ENCODE measurements at regions not wholly inside any gene's neighbourhood (a gene's known extent, or its start where the extent isn't known, plus 50 kb on each side); places are given as distances from the start of the nearest gene placed in this dataset.
A peak's percentile ranks its signal among the peaks of the same experiment; 100 is the strongest.

GRCh38 chr6:159118924-159119323, 50.3 kb upstream of the FNDC1 start:
- Histone ChIP-seq H3K27me3 (ENCODE audit: control insufficient read depth, insufficient read depth, low read length) (no peaks in the 10 kb centered on the region), H3K4me3 (ENCODE audit: low read length) (no peak overlapping the region), H3K4me1 (ENCODE audit: control insufficient read depth, insufficient read depth, low read length) (no peaks in the 10 kb centered on the region), H3K9ac (ENCODE audit: low read length) (no peak overlapping the region), H3K36me3 (ENCODE audit: control insufficient read depth, insufficient read depth, low read length) (no peaks in the 10 kb centered on the region), H3K9me3 (ENCODE audit: control insufficient read depth, low read length) (no peaks in the 10 kb centered on the region)

- no peak overlapping the region for H3K4me3 ChIP-seq (ENCODE audit: low read length)
- H3K4me1 ChIP-seq (ENCODE audit: control insufficient read depth, insufficient read depth, low read length), result no peaks in the 10 kb centered on the region
- no peaks in the 10 kb centered on the region for H3K27me3 ChIP-seq (ENCODE audit: control insufficient read depth, insufficient read depth, low read length)
- H3K9ac ChIP-seq (ENCODE audit: low read length), result no peak overlapping the region
- H3K36me3 ChIP-seq (ENCODE audit: control insufficient read depth, insufficient read depth, low read length), result no peaks in the 10 kb centered on the region
- H3K9me3 ChIP-seq (ENCODE audit: control insufficient read depth, low read length), result no peaks in the 10 kb centered on the region
Observed at GRCh38 chr6:159117563-159117962, 51.6 kb upstream of the FNDC1 start.

- no peak overlapping the region for H3K9ac ChIP-seq (ENCODE audit: low read length)
- H3K9me3 ChIP-seq (ENCODE audit: control insufficient read depth, low read length), result no peaks in the 10 kb centered on the region
- no peak overlapping the region for H3K4me3 ChIP-seq (ENCODE audit: low read length)
- no peaks in the 10 kb centered on the region for H3K4me1 ChIP-seq (ENCODE audit: control insufficient read depth, insufficient read depth, low read length)
- no peaks in the 10 kb centered on the region for H3K36me3 ChIP-seq (ENCODE audit: control insufficient read depth, insufficient read depth, low read length)
- no peaks in the 10 kb centered on the region for H3K27me3 ChIP-seq (ENCODE audit: control insufficient read depth, insufficient read depth, low read length)
Observed at GRCh38 chr6:159117046-159117445, 52.2 kb upstream of the FNDC1 start.

GRCh38 chr6:159116343-159116742, 52.9 kb upstream of the FNDC1 start:
- H3K9ac ChIP-seq (ENCODE audit: low read length), result no peak overlapping the region
- H3K9me3 ChIP-seq (ENCODE audit: control insufficient read depth, low read length), result no peaks in the 10 kb centered on the region
- H3K36me3 ChIP-seq (ENCODE audit: control insufficient read depth, insufficient read depth, low read length), result no peaks in the 10 kb centered on the region
- H3K4me1 ChIP-seq (ENCODE audit: control insufficient read depth, insufficient read depth, low read length), result no peaks in the 10 kb centered on the region
- H3K4me3 ChIP-seq (ENCODE audit: low read length), result no peak overlapping the region
- H3K27me3 ChIP-seq (ENCODE audit: control insufficient read depth, insufficient read depth, low read length), result no peaks in the 10 kb centered on the region

GRCh38 chr6:159114569-159114968, 54.6 kb upstream of the FNDC1 start:
- peaks cover 8% of the 10 kb centered on the region for H3K4me1 ChIP-seq (ENCODE audit: control insufficient read depth, insufficient read depth, low read length)

GRCh38 chr6:159113223-159113622, 56.0 kb upstream of the FNDC1 start:
- H3K36me3 ChIP-seq (ENCODE audit: control insufficient read depth, insufficient read depth, low read length), result no peaks in the 10 kb centered on the region
- no peaks in the 10 kb centered on the region for H3K27me3 ChIP-seq (ENCODE audit: control insufficient read depth, insufficient read depth, low read length)
- no peak overlapping the region for H3K4me3 ChIP-seq (ENCODE audit: low read length)
- no peaks in the 10 kb centered on the region for H3K9me3 ChIP-seq (ENCODE audit: control insufficient read depth, low read length)
- H3K9ac ChIP-seq (ENCODE audit: low read length), result no peak overlapping the region
- H3K4me1 ChIP-seq (ENCODE audit: control insufficient read depth, insufficient read depth, low read length), result peaks cover 9% of the 10 kb centered on the region

More at GRCh38 chr6:159114569-159114968, 54.6 kb upstream of the FNDC1 start:
- Histone ChIP-seq H3K9ac (ENCODE audit: low read length) (no peak overlapping the region), H3K9me3 (ENCODE audit: control insufficient read depth, low read length) (no peaks in the 10 kb centered on the region), H3K36me3 (ENCODE audit: control insufficient read depth, insufficient read depth, low read length) (no peaks in the 10 kb centered on the region), H3K4me3 (ENCODE audit: low read length) (no peak overlapping the region), H3K27me3 (ENCODE audit: control insufficient read depth, insufficient read depth, low read length) (no peaks in the 10 kb centered on the region)

GRCh38 chr6:159112714-159113113, 56.5 kb upstream of the FNDC1 start:
- H3K9me3 ChIP-seq (ENCODE audit: control insufficient read depth, low read length), result no peaks in the 10 kb centered on the region
- H3K27me3 ChIP-seq (ENCODE audit: control insufficient read depth, insufficient read depth, low read length), result no peaks in the 10 kb centered on the region
- no peak overlapping the region for H3K9ac ChIP-seq (ENCODE audit: low read length)
- H3K4me1 ChIP-seq (ENCODE audit: control insufficient read depth, insufficient read depth, low read length), result peaks cover 9% of the 10 kb centered on the region
- no peaks in the 10 kb centered on the region for H3K36me3 ChIP-seq (ENCODE audit: control insufficient read depth, insufficient read depth, low read length)
- no peak overlapping the region for H3K4me3 ChIP-seq (ENCODE audit: low read length)

- H3K4me1 ChIP-seq (ENCODE audit: control insufficient read depth, insufficient read depth, low read length), result peaks cover 23% of the 10 kb centered on the region
- H3K4me3 ChIP-seq (ENCODE audit: low read length), result no peak overlapping the region
- H3K36me3 ChIP-seq (ENCODE audit: control insufficient read depth, insufficient read depth, low read length), result no peaks in the 10 kb centered on the region
- H3K27me3 ChIP-seq (ENCODE audit: control insufficient read depth, insufficient read depth, low read length), result no peaks in the 10 kb centered on the region
- no peaks in the 10 kb centered on the region for H3K9me3 ChIP-seq (ENCODE audit: control insufficient read depth, low read length)
- no peak overlapping the region for H3K9ac ChIP-seq (ENCODE audit: low read length)
Observed at GRCh38 chr6:159110748-159111147, 58.5 kb upstream of the FNDC1 start.

GRCh38 chr6:159110013-159110412, 59.2 kb upstream of the FNDC1 start:
- H3K9ac ChIP-seq (ENCODE audit: low read length), result no peak overlapping the region
- H3K27me3 ChIP-seq (ENCODE audit: control insufficient read depth, insufficient read depth, low read length), result no peaks in the 10 kb centered on the region
- H3K9me3 ChIP-seq (ENCODE audit: control insufficient read depth, low read length), result no peaks in the 10 kb centered on the region
- no peaks in the 10 kb centered on the region for H3K36me3 ChIP-seq (ENCODE audit: control insufficient read depth, insufficient read depth, low read length)
- H3K4me1 ChIP-seq (ENCODE audit: control insufficient read depth, insufficient read depth, low read length), result peaks cover 23% of the 10 kb centered on the region
- H3K4me3 ChIP-seq (ENCODE audit: low read length), result no peak overlapping the region

GRCh38 chr6:159109391-159109790, 59.8 kb upstream of the FNDC1 start:
- Histone ChIP-seq H3K4me3 (ENCODE audit: low read length) (no peak overlapping the region), H3K27me3 (ENCODE audit: control insufficient read depth, insufficient read depth, low read length) (no peaks in the 10 kb centered on the region), H3K9ac (ENCODE audit: low read length) (no peak overlapping the region), H3K9me3 (ENCODE audit: control insufficient read depth, low read length) (no peaks in the 10 kb centered on the region), H3K36me3 (ENCODE audit: control insufficient read depth, insufficient read depth, low read length) (no peaks in the 10 kb centered on the region), H3K4me1 (ENCODE audit: control insufficient read depth, insufficient read depth, low read length) (peaks cover 23% of the 10 kb centered on the region)

- Histone ChIP-seq H3K36me3 (ENCODE audit: control insufficient read depth, insufficient read depth, low read length) (no peaks in the 10 kb centered on the region), H3K9ac (ENCODE audit: low read length) (no peak overlapping the region), H3K4me3 (ENCODE audit: low read length) (no peak overlapping the region), H3K4me1 (ENCODE audit: control insufficient read depth, insufficient read depth, low read length) (peaks cover 30% of the 10 kb centered on the region), H3K27me3 (ENCODE audit: control insufficient read depth, insufficient read depth, low read length) (no peaks in the 10 kb centered on the region), H3K9me3 (ENCODE audit: control insufficient read depth, low read length) (no peaks in the 10 kb centered on the region)
Observed at GRCh38 chr6:159108426-159108985, 60.7 kb upstream of the FNDC1 start.

- Histone ChIP-seq H3K4me1 (ENCODE audit: control insufficient read depth, insufficient read depth, low read length) (peaks cover 30% of the 10 kb centered on the region), H3K4me3 (ENCODE audit: low read length) (no peak overlapping the region), H3K36me3 (ENCODE audit: control insufficient read depth, insufficient read depth, low read length) (no peaks in the 10 kb centered on the region), H3K9ac (ENCODE audit: low read length) (peak overlapping the region; percentile 26), H3K27me3 (ENCODE audit: control insufficient read depth, insufficient read depth, low read length) (no peaks in the 10 kb centered on the region), H3K9me3 (ENCODE audit: control insufficient read depth, low read length) (no peaks in the 10 kb centered on the region)
Observed at GRCh38 chr6:159107451-159108260, 61.5 kb upstream of the FNDC1 start.
